ENCODE measurements at regions not wholly inside any gene's neighbourhood (a gene's known extent, or its start where the extent isn't known, plus 50 kb on each side); places are given as distances from the start of the nearest gene placed in this dataset.

- DNase-seq = no peak
- no peak overlapping the region for H2BK15ac ChIP-seq (ENCODE audit: low read depth, low read length)
- H3K27me3 ChIP-seq (ENCODE audit: control insufficient read depth, insufficient read depth, low read length) = no peaks in the 10 kb centered on the region
- no peak overlapping the region for H3K4ac ChIP-seq (ENCODE audit: low read depth, low read length)
- H4K20me1 ChIP-seq (ENCODE audit: insufficient read depth, low read length) = no peaks in the 10 kb centered on the region
- no peak overlapping the region for H3K14ac ChIP-seq (replicated peaks; ENCODE audit: low read depth, low read length)
- ATAC-seq (ENCODE audit: low read depth) = no peak
- no peak overlapping the region for H2AK9ac ChIP-seq (replicated peaks; ENCODE audit: low read depth, low read length, poor library complexity)
- intact Hi-C loops (cut with micrococcal nuclease) (no loop called here), in situ Hi-C loops (cut with MboI; ENCODE audit: low sequenced_read_pairs) (no loop called here), dilution Hi-C loops (cut with HindIII; ENCODE audit: low sequenced_read_pairs, unreplicated experiment) (no loop called here)
- no peak overlapping the region for H4K5ac ChIP-seq (ENCODE audit: low read depth, low read length)
- no peaks in the 10 kb centered on the region for H3K36me3 ChIP-seq (ENCODE audit: control insufficient read depth, insufficient read depth, low read length)
- no peak overlapping the region for H2AK5ac ChIP-seq (ENCODE audit: low read depth, low read length)
- H3K27ac ChIP-seq (ENCODE audit: insufficient read depth, low read length) = no peak overlapping the region
- no CpG with 5 or more reads among the region's 1 CpG for WGBS, 2 experiments (ENCODE audit: extremely low coverage in 2 of 2, insufficient read length in 1 of 2)
- ChIA-PET CTCF (no interaction called here), POLR2A (ENCODE audit: unreplicated experiment) (no interaction called here)
- no TSS peak for BruUV-seq (replicated peaks)
- H3K4me1 ChIP-seq (ENCODE audit: control insufficient read depth, insufficient read depth, low read length) = no peaks in the 10 kb centered on the region
- H2AFZ ChIP-seq (replicated peaks; ENCODE audit: low read length, poor library complexity) = no peak overlapping the region
- H3K23ac ChIP-seq (ENCODE audit: low read depth, low read length) = no peak overlapping the region
- no peaks in the 10 kb centered on the region for H3K9me1 ChIP-seq (ENCODE audit: insufficient read depth, low read length)
- no peaks in the 10 kb centered on the region for H3K79me1 ChIP-seq (ENCODE audit: low read depth in 1 of 2, low read length in 2 of 2)
- H3K9ac ChIP-seq (ENCODE audit: low read depth, low read length) = no peak overlapping the region
- no peak overlapping the region for H4K91ac ChIP-seq (ENCODE audit: insufficient read depth, low read depth, low read length)
- H3K56ac ChIP-seq (ENCODE audit: extremely low read depth, insufficient read depth, low read length) = no peak overlapping the region
- no peak for TF ChIP-seq RAD21 (IDR thresholded peaks at IDR 0.05; ENCODE audit: low read length)
- TF ChIP-seq CTCF (conservative IDR thresholded peaks at IDR 0.05; ENCODE audit: low read depth, low read length) = no peak
- TF ChIP-seq CEBPB (IDR thresholded peaks at IDR 0.05; ENCODE audit: low read depth, low read length) = no peak
- TF ChIP-seq RFX5 (IDR thresholded peaks at IDR 0.05; ENCODE audit: low read depth, low read length) = no peak
- no peak for TF ChIP-seq USF2 (IDR thresholded peaks at IDR 0.05; ENCODE audit: low read depth, low read length)
- TF ChIP-seq ELK1 (IDR thresholded peaks at IDR 0.05; ENCODE audit: borderline replicate concordance, low read depth, low read length) = no peak
- TF ChIP-seq RCOR1 (IDR thresholded peaks at IDR 0.05; ENCODE audit: insufficient replicate concordance, low read length) = no peak
- TF ChIP-seq FOS (IDR thresholded peaks at IDR 0.05; ENCODE audit: low read depth, low read length) = no peak
- TF ChIP-seq NFE2L2 (IDR thresholded peaks at IDR 0.05; ENCODE audit: low read depth, low read length) = no peak
- TF ChIP-seq CHD1 (IDR thresholded peaks at IDR 0.05; ENCODE audit: low read depth, low read length) = no peak
- no peak for TF ChIP-seq MAFK (IDR thresholded peaks at IDR 0.05; ENCODE audit: low read depth, low read length)
- no peak for TF ChIP-seq MAZ (IDR thresholded peaks at IDR 0.05; ENCODE audit: borderline replicate concordance, low read depth, low read length)
- TF ChIP-seq BHLHE40 (IDR thresholded peaks at IDR 0.05; ENCODE audit: low read depth, low read length) = no peak
- no peak for TF ChIP-seq SMC3 (IDR thresholded peaks at IDR 0.05; ENCODE audit: low read depth, low read length)
- TF ChIP-seq POLR2A (IDR thresholded peaks at IDR 0.05; ENCODE audit: low read depth, low read length) = no peak
- TF ChIP-seq MXI1 (IDR thresholded peaks at IDR 0.05; ENCODE audit: borderline replicate concordance, low read depth, low read length) = no peak
- no peak overlapping the region for H3K18ac ChIP-seq (ENCODE audit: low read depth, low read length)
- H2BK120ac ChIP-seq (ENCODE audit: low read depth, low read length) = no peak overlapping the region
- H3K9me3 ChIP-seq (ENCODE audit: control insufficient read depth, insufficient read depth, low read length) = no peaks in the 10 kb centered on the region
- no peak overlapping the region for H2BK20ac ChIP-seq (ENCODE audit: low read depth, low read length)
- no peak overlapping the region for H3K4me2 ChIP-seq (ENCODE audit: low read depth, low read length)
- no peak overlapping the region for H3K4me3 ChIP-seq (ENCODE audit: insufficient read depth, low read depth, low read length)
- no peak overlapping the region for H4K8ac ChIP-seq (ENCODE audit: low read depth in 2 of 2, low read length in 2 of 2)
- no peak overlapping the region for H2BK5ac ChIP-seq (ENCODE audit: low read depth, low read length, poor library complexity, severe bottlenecking)
Measured at GRCh38 chr7:136517971-136518370, 350.5 kb upstream of the CHRM2 start.
